B cell (primary cell): ENCODE measurements at regions not wholly inside any gene's neighbourhood (a gene's known extent, or its start where the extent isn't known, plus 50 kb on each side); places are given as distances from the start of the nearest gene placed in this dataset.

Experiments used
- ATAC-seq: fragments of 200-7000 bp; cut with Tn5 transposase; one replicate; pipeline ENCODE4 v1.10.0; 2021; ENCODE audit warnings: low read depth, mild to moderate bottlenecking, moderate number of reproducible peaks, moderate library complexity
- CTCF ChIA-PET: fragments of 350-600 bp; sonication (Branson Sonifier 250); formaldehyde crosslinking; loops from one replicate; lab custom pipeline; 2021; ENCODE audit warnings: antibody characterized with exemption, inconsistent platforms; lab: Charles Lee
- POLR2A ChIA-PET: fragments of 350-600 bp; sonication (Branson Sonifier 250); formaldehyde crosslinking; loops from one replicate; lab custom pipeline; 2021; ENCODE audit warnings: antibody characterized with exemption; lab: Charles Lee
- DNase-seq: peaks from one replicate; pipeline ENCODE4 v3.0.0; 2013
- H2AFZ ChIP-seq: 2 replicates; pipeline ENCODE4 v1.6.1; 2012; ENCODE audit warnings: mild to moderate bottlenecking, low read depth, low read length; ENCODE audit not compliant: insufficient read depth, poor library complexity, severe bottlenecking
- H3K27ac ChIP-seq, 2 donors: 1 replicate in 1 of 2; 2 replicates in 1 of 2; pipeline ENCODE4 v1.5.1; 2012 to 2013; ENCODE audit warnings: low read length in 2 of 2, mild to moderate bottlenecking in 2 of 2, moderate library complexity in 1 of 2
- H3K27me3 ChIP-seq, 4 experiments: fragments of 200-600 bp in 1 of 4; sonication (generic) in 1 of 4; replicated peaks in 1 of 4; 1 replicate in 2 of 4; 2 replicates in 2 of 4; pipeline versions ENCODE4 v1.6.1 to v1.7.0; 2013 to 2016; ENCODE audit warnings: low read length in 3 of 4, mild to moderate bottlenecking in 2 of 4, mixed read lengths in 1 of 4, moderate library complexity in 1 of 4; ENCODE audit not compliant: insufficient read depth in 4 of 4, control insufficient read depth in 3 of 4; ENCODE audit errors: control extremely low read depth in 1 of 4
- H3K36me3 ChIP-seq, 2 experiments: replicated peaks in 1 of 2; 1 replicate in 1 of 2; 2 replicates in 1 of 2; pipeline versions ENCODE4 v1.6.1 to v1.7.1; 2013; ENCODE audit warnings: low read length in 1 of 2; ENCODE audit not compliant: insufficient read depth in 2 of 2, control insufficient read depth in 1 of 2; ENCODE audit errors: control extremely low read depth in 1 of 2, extremely low read depth in 1 of 2
- H3K4me1 ChIP-seq, 2 donors: fragments of 200-600 bp in 1 of 2; sonication (generic) in 1 of 2; 1 replicate in 1 of 2; 2 replicates in 1 of 2; pipeline versions ENCODE4 v1.5.1 to v1.6.1; 2013 to 2017; ENCODE audit warnings: low read length in 2 of 2; ENCODE audit not compliant: control insufficient read depth in 2 of 2, insufficient read depth in 2 of 2
- H3K4me2 ChIP-seq: replicated peaks from 2 replicates; pipeline ENCODE3; 2012; ENCODE audit warnings: mild to moderate bottlenecking, low read depth, low read length; ENCODE audit not compliant: poor library complexity, severe bottlenecking
- H3K4me3 ChIP-seq, 5 experiments: fragments of 200-600 bp in 1 of 5; sonication (generic) in 1 of 5; 1 replicate in 3 of 5; 2 replicates in 2 of 5; pipeline versions ENCODE4 v1.5.1 to v1.7.0; 2011 to 2016; ENCODE audit warnings: low read length in 4 of 5, mild to moderate bottlenecking in 4 of 5, low read depth in 2 of 5, control low read depth in 1 of 5, moderate library complexity in 1 of 5; ENCODE audit not compliant: insufficient read depth in 1 of 5; ENCODE audit errors: control extremely low read depth in 1 of 5, extremely low read depth in 1 of 5
- H3K79me2 ChIP-seq: fragments of 200-600 bp; sonication (generic); one replicate; pipeline ENCODE4 v1.6.0; 2016; ENCODE audit warnings: low read length; ENCODE audit not compliant: control insufficient read depth, insufficient read depth
- H3K9ac ChIP-seq: fragments of 200-600 bp; sonication (generic); 2 replicates; pipeline ENCODE4 v1.6.1; 2017; ENCODE audit warnings: mild to moderate bottlenecking, low read length, moderate library complexity
- H3K9me3 ChIP-seq, 3 donors: one replicate each; pipeline versions ENCODE4 v1.6.1 to v1.7.1; 2013; ENCODE audit warnings: low read length in 2 of 3; ENCODE audit not compliant: control insufficient read depth in 2 of 3, insufficient read depth in 1 of 3; ENCODE audit errors: control extremely low read depth in 1 of 3
- H4K20me1 ChIP-seq: 2 replicates; pipeline ENCODE4 v1.6.0; 2012; ENCODE audit warnings: mild to moderate bottlenecking, low read length; ENCODE audit not compliant: insufficient read depth, control insufficient read depth, poor library complexity, severe bottlenecking
- H3K27ac Mint-ChIP-seq: one replicate; pipeline ENCODE4 v1.8.0; 2021; ENCODE audit warnings: mixed read lengths
- H3K27me3 Mint-ChIP-seq: one replicate; pipeline ENCODE4 v1.8.0; 2021; ENCODE audit warnings: mixed read lengths
- H3K4me1 Mint-ChIP-seq: one replicate; pipeline ENCODE4 v1.8.0; 2021; ENCODE audit warnings: mixed read lengths
- H3K4me3 Mint-ChIP-seq: one replicate; pipeline ENCODE4 v1.8.0; 2021; ENCODE audit warnings: mixed read lengths
- H3K9me3 Mint-ChIP-seq: one replicate; pipeline ENCODE4 v1.8.0; 2022; ENCODE audit warnings: mixed read lengths; ENCODE audit not compliant: insufficient read depth
- CTCF ChIP-seq: fragments of 200-600 bp; IDR thresholded peaks from one replicate; pipeline ENCODE4 v1.8.0; 2022; ENCODE audit warnings: antibody characterized with exemption, mild to moderate bottlenecking
- EZH2 ChIP-seq: IDR thresholded peaks from 2 replicates; pipeline ENCODE4 v1.6.1; 2012; ENCODE audit warnings: borderline replicate concordance, low read depth, mild to moderate bottlenecking, moderate library complexity, low read length; ENCODE audit not compliant: insufficient read depth, poor library complexity, severe bottlenecking
- WGBS: methylation state at CpG from one replicate; pipeline ENCODE4 v1.1.5; 2013; ENCODE audit warnings: missing lambda C conversion rate; ENCODE audit not compliant: insufficient coverage; 5-methylcytosine and 5-hydroxymethylcytosine counted together
- intact Hi-C: fragments of 100-400 bp; cut with micrococcal nuclease; formaldehyde crosslinking; loops from one replicate; pipeline ENCODE4 v1.10.0; 2022

- WGBS, result no CpG with 5 or more reads among the region's 1 CpG
- ATAC-seq (no peak), DNase-seq (no peak)
- Mint-ChIP-seq H3K4me3 (no peak overlapping the region), H3K9me3 (no peaks in the 10 kb centered on the region), H3K27ac (no peak overlapping the region), H3K4me1 (no peaks in the 10 kb centered on the region), H3K27me3 (peaks cover 5% of the 10 kb centered on the region)
- intact Hi-C loops, result no loop called here
- TF ChIP-seq CTCF (no peak), EZH2 (no peak)
- H3K27me3 ChIP-seq, result peaks cover 0 to 2% (median 0%) of the 10 kb centered on the region in 4 experiments
- H3K27ac ChIP-seq, result no peak overlapping the region
- no peaks in the 10 kb centered on the region for H4K20me1 ChIP-seq
- H3K4me1 ChIP-seq, result no peaks in the 10 kb centered on the region
- H3K9me3 ChIP-seq, result no peaks in the 10 kb centered on the region
- H3K4me2 ChIP-seq, result no peak overlapping the region
- CTCF ChIA-PET, result interaction anchor here (1.4 kb wide), 1 partner anchor 16 kb away, joined by 3 read pairs; no protein-coding TSS in a partner anchor
- no peak overlapping the region for H2AFZ ChIP-seq
- POLR2A ChIA-PET, result no interaction called here
- H3K79me2 ChIP-seq, result no peaks in the 10 kb centered on the region
- no peaks in the 10 kb centered on the region for H3K36me3 ChIP-seq
- H3K4me3 ChIP-seq, result no peak overlapping the region
- no peak overlapping the region for H3K9ac ChIP-seq
Observed at GRCh38 chr3:161427347-161427746, 56.0 kb upstream of the SPTSSB start.

- Histone ChIP-seq H4K20me1 (no peaks in the 10 kb centered on the region), H3K36me3 (no peaks in the 10 kb centered on the region), H2AFZ (no peak overlapping the region), H3K27me3 (peaks cover 0 to 2% (median 0%) of the 10 kb centered on the region in 4 experiments), H3K79me2 (no peaks in the 10 kb centered on the region), H3K4me1 (no peaks in the 10 kb centered on the region), H3K9ac (no peak overlapping the region), H3K4me2 (no peak overlapping the region), H3K27ac (no peak overlapping the region), H3K4me3 (no peak overlapping the region), H3K9me3 (no peaks in the 10 kb centered on the region)
- Mint-ChIP-seq H3K9me3 (no peaks in the 10 kb centered on the region), H3K4me1 (no peaks in the 10 kb centered on the region), H3K27ac (no peak overlapping the region), H3K4me3 (no peak overlapping the region), H3K27me3 (no peaks in the 10 kb centered on the region)
- ChIA-PET CTCF (interaction anchor here (0.9 to 1.4 kb wide), 2 partner anchors 17 to 470 kb away, joined by 3 read pairs; no protein-coding TSS in a partner anchor), POLR2A (no interaction called here)
- ATAC-seq, result no peak
- intact Hi-C loops, result no loop called here
- TF ChIP-seq CTCF, result no peak
- no peak for TF ChIP-seq EZH2
- no peak for DNase-seq
- WGBS, result 50% methylated on average over 1 of the region's 4 CpGs
Observed at GRCh38 chr3:161426758-161427157, 55.4 kb upstream of the SPTSSB start.
